Fibroblast of villous mesenchyme (primary cell): ENCODE measurements at regions not wholly inside any gene's neighbourhood (a gene's known extent, or its start where the extent isn't known, plus 50 kb on each side); places are given as distances from the start of the nearest gene placed in this dataset.
"Not testable (repeated sequence)": the region's sequence is repeated elsewhere in the genome, so short reads cannot be mapped to it uniquely, and the experiment has no call there.

ENCODE experiments used
- DNase-seq: peaks from one replicate; pipeline ENCODE4 v3.0.0-alpha.2; 2010; ENCODE audit warnings: low read depth
- H3K4me3 ChIP-seq: 2 replicates; pipeline ENCODE4 v1.5.1; 2011; ENCODE audit warnings: low read depth, mild to moderate bottlenecking, low read length
- TF ChIP-seq, protein P1 (sequence below): IDR thresholded peaks from 2 replicates; pipeline ENCODE4 v1.5.1; 2012; ENCODE audit warnings: low read depth, mild to moderate bottlenecking, low read length; ENCODE audit not compliant: insufficient read depth

GRCh38 chr7:145360511-145361100 is 524.8 kb upstream of the TPK1 start:
- no peak overlapping the region for H3K4me3 ChIP-seq
- TF ChIP-seq, protein P1, sequence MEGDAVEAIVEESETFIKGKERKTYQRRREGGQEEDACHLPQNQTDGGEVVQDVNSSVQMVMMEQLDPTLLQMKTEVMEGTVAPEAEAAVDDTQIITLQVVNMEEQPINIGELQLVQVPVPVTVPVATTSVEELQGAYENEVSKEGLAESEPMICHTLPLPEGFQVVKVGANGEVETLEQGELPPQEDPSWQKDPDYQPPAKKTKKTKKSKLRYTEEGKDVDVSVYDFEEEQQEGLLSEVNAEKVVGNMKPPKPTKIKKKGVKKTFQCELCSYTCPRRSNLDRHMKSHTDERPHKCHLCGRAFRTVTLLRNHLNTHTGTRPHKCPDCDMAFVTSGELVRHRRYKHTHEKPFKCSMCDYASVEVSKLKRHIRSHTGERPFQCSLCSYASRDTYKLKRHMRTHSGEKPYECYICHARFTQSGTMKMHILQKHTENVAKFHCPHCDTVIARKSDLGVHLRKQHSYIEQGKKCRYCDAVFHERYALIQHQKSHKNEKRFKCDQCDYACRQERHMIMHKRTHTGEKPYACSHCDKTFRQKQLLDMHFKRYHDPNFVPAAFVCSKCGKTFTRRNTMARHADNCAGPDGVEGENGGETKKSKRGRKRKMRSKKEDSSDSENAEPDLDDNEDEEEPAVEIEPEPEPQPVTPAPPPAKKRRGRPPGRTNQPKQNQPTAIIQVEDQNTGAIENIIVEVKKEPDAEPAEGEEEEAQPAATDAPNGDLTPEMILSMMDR, result no peak
- DNase-seq, result no peak

GRCh38 chr7:145350334-145350733 is 514.5 kb upstream of the TPK1 start:
- TF ChIP-seq, protein P1, result no peak
- no peak overlapping the region for H3K4me3 ChIP-seq
- no peak for DNase-seq

- DNase-seq, H3K4me3 ChIP-seq: not testable (repeated sequence)
Observed at GRCh38 chr7:145349452-145349851, 513.6 kb upstream of the TPK1 start.

GRCh38 chr7:145347271-145347670 is 511.4 kb upstream of the TPK1 start:
- H3K4me3 ChIP-seq, result no peak overlapping the region
- TF ChIP-seq, protein P1, result no peak
- no peak for DNase-seq

DNA sequence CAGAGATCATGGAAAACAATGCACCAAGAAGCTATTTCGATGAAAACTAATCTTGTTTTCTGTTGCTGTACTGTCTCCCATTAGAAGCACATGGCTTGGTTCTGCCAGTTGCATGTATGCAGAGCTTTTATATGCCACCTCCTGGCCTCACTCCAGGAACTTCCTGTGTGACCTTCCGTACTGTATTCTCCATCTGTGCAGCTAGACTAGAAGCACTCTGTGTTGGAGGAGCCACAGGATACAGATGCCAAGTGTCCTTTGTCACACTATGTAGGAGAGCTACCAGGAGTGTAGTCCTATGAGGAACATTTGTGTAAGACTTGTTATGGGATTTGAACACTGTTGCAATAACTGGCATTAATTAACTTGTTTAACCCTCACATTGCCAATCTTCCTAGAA is 503.5 kb upstream of the TPK1 start:
- DNase-seq, result no peak
- H3K4me3 ChIP-seq, result no peak overlapping the region
- TF ChIP-seq, protein P1, result no peak

GRCh38 chr7:145331522-145331921 is 495.7 kb upstream of the TPK1 start:
- TF ChIP-seq, protein P1, result no peak
- H3K4me3 ChIP-seq, result no peak overlapping the region
- DNase-seq, result no peak

DNA sequence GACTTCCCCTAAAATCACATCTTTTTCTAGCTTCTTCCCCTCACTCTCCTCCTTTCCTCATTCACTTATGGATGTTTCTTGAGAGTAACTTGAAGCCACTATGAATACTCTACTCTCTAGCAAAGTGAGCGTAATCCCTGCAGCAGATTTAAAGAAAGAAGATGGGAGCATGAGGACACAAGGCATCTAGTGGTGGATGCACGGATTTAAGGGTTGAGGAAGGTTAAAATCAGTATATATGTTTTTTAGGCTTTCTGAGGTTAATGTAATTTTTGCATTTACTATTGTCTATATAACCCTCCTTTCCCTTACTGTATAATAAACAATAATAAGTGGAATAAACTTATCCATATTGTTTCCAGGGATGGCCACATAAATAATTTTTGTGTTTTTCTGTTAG is 495.2 kb upstream of the TPK1 start:
- TF ChIP-seq, protein P1, result no peak
- no peak for DNase-seq
- no peak overlapping the region for H3K4me3 ChIP-seq
